Neural progenitor cell (in vitro differentiated cells): ENCODE measurements at regions not wholly inside any gene's neighbourhood (a gene's known extent, or its start where the extent isn't known, plus 50 kb on each side); places are given as distances from the start of the nearest gene placed in this dataset.

Experiments
- EZH2 ChIP-seq: fragments of 200-600 bp; sonication (generic); IDR thresholded peaks from 2 replicates; pipeline ENCODE4 v1.6.1; 2017; ENCODE audit warnings: antibody characterized with exemption, mild to moderate bottlenecking, moderate library complexity
- EZH2phosphoT487 ChIP-seq: fragments of 200-600 bp; sonication (generic); IDR thresholded peaks from 2 replicates; pipeline ENCODE4 v1.6.1; 2017; ENCODE audit warnings: antibody characterized with exemption
- TF ChIP-seq, protein P1 (sequence below): fragments of 200-600 bp; sonication (generic); IDR thresholded peaks from 2 replicates; pipeline ENCODE4 v1.5.1; 2017; ENCODE audit warnings: antibody characterized with exemption, mild to moderate bottlenecking

DNA sequence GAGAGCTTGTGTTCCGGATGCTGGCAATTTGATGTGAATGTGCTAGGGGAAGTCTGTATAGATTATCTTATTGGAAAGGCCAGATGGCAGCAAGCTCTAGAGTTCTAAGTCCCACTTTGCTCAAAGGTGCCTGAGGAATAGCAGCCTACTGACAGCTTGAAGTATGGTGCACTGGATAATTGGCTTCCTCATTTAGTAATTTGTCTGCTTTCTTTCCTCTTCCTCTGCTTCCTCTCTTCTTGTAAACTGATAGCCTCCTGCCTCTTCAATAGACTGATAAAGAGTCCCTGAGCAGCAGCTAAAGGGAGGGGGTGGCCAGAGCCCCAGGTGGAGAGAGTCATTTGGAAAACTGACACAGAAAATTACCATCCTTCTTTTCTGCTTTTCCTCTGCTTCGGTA lies 177.3 kb downstream of the FGF1 start:
- TF ChIP-seq, protein P1, sequence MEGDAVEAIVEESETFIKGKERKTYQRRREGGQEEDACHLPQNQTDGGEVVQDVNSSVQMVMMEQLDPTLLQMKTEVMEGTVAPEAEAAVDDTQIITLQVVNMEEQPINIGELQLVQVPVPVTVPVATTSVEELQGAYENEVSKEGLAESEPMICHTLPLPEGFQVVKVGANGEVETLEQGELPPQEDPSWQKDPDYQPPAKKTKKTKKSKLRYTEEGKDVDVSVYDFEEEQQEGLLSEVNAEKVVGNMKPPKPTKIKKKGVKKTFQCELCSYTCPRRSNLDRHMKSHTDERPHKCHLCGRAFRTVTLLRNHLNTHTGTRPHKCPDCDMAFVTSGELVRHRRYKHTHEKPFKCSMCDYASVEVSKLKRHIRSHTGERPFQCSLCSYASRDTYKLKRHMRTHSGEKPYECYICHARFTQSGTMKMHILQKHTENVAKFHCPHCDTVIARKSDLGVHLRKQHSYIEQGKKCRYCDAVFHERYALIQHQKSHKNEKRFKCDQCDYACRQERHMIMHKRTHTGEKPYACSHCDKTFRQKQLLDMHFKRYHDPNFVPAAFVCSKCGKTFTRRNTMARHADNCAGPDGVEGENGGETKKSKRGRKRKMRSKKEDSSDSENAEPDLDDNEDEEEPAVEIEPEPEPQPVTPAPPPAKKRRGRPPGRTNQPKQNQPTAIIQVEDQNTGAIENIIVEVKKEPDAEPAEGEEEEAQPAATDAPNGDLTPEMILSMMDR: no peak
- TF ChIP-seq EZH2 (no peak), EZH2phosphoT487 (no peak)
